Erythroblast (primary cell): ENCODE measurements at regions not wholly inside any gene's neighbourhood (a gene's known extent, or its start where the extent isn't known, plus 50 kb on each side); places are given as distances from the start of the nearest gene placed in this dataset.

ENCODE experiments used
- GATA1 ChIP-seq: IDR thresholded peaks from 2 replicates; pipeline ENCODE4 v1.6.1; 2011; ENCODE audit warnings: low read depth, mild to moderate bottlenecking, control low read depth, low read length, moderate library complexity
- POLR2A ChIP-seq: IDR thresholded peaks from 2 replicates; pipeline ENCODE4 v1.6.1; 2011; ENCODE audit warnings: mild to moderate bottlenecking, low read length

GRCh38 chr12:127722611-127723010 is 544.4 kb upstream of the TMEM132C start:
- no peak for TF ChIP-seq POLR2A
- no peak for TF ChIP-seq GATA1
